ENCODE measurements at regions not wholly inside any gene's neighbourhood (a gene's known extent, or its start where the extent isn't known, plus 50 kb on each side); places are given as distances from the start of the nearest gene placed in this dataset.
A peak's percentile ranks its signal among the peaks of the same experiment; 100 is the strongest.

DNA sequence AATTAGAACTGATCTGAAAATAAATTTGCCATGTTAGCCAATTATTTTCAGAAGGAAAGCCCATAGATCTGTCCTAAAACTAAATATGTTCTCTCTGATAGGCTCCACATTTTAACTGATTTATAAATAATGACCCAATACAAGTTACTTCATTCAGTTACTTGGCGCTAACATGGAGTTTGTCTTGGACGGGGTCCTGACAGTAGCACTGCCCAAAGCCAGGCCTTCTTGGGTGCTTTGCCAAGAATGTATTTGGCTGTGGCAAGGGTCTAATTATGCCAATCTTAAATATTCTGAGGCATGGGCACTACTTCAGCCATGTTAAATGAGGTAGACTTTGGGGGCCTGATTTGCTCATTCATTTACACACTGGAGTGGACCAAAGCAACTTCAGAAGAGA is 135.0 kb upstream of the PKDCC start:
- H3K4me1 Mint-ChIP-seq (ENCODE audit: unreplicated experiment): peaks cover 23% of the 10 kb centered on the region
- no peak for DNase-seq (ENCODE audit: extremely low spot score, unreplicated experiment)
- TF ChIP-seq CTCF (IDR thresholded peaks at IDR 0.05): no peak
- H3K27ac Mint-ChIP-seq (ENCODE audit: unreplicated experiment): no peak overlapping the region
- no peaks in the 10 kb centered on the region for H3K9me3 Mint-ChIP-seq (ENCODE audit: unreplicated experiment)
- H3K27me3 Mint-ChIP-seq (ENCODE audit: unreplicated experiment): no peaks in the 10 kb centered on the region
- H3K36me3 Mint-ChIP-seq (ENCODE audit: unreplicated experiment): no peaks in the 10 kb centered on the region
- H3K4me3 Mint-ChIP-seq (ENCODE audit: unreplicated experiment): no peak overlapping the region

DNA sequence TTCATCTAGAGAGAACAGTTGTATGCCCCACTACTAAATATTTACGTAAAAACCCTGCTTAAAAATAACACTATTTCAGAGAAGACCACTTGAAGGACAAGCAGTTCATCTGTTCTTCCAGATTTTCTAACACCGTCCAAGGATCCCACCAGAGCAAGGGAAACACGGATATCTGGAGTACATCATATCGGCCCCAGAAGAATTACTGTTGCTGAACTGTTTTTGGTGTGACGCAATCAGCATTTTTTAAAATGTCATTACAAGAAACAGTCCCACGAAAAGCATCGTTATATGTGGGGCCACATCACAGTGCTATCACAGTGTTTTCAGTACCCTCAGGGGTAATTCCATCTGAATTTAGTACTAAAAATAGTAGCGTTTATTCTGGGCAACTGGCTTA is 134.5 kb upstream of the PKDCC start:
- Mint-ChIP-seq H3K4me1 (ENCODE audit: unreplicated experiment) (peaks cover 17% of the 10 kb centered on the region), H3K9me3 (ENCODE audit: unreplicated experiment) (no peaks in the 10 kb centered on the region), H3K36me3 (ENCODE audit: unreplicated experiment) (no peaks in the 10 kb centered on the region), H3K27ac (ENCODE audit: unreplicated experiment) (no peak overlapping the region), H3K4me3 (ENCODE audit: unreplicated experiment) (no peak overlapping the region), H3K27me3 (ENCODE audit: unreplicated experiment) (no peaks in the 10 kb centered on the region)
- peak; percentile 2 for DNase-seq (ENCODE audit: extremely low spot score, unreplicated experiment)
- no peak for TF ChIP-seq CTCF (IDR thresholded peaks at IDR 0.05)

DNA sequence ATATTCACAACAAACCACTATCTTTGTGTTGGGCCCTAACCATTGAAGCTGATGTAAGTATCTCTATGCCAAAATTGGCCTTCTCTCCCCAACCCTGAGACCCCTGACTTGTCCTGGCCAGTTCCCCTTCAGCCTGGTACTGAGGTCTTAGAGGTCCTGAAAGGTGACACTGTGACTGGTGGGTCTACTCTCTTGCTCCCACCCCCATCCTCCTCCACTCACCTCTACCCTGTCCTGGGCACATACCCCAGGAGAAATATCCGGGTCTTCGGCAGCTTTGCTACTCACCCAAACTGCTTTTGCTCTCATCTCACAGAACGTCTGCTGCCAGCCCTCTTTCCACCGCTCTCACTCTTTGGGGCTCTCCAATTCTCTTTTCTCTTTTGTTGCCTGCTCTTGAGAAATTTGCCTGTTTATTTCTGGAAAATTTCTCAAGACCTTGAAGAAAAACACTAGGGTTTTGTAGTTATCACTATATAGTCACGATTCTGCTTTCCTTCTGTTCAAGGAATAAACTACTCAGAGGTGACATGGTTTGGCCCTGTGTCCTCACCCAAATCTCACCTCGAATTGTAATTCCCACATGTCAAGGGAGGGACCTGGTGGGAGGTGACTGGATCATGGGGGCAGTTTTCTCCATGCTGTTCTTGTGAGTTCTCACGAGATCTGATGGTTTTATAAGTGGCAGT is 133.8 kb upstream of the PKDCC start:
- DNase-seq (ENCODE audit: extremely low spot score, unreplicated experiment): no peak
- Mint-ChIP-seq H3K4me3 (ENCODE audit: unreplicated experiment) (no peak overlapping the region), H3K4me1 (ENCODE audit: unreplicated experiment) (peaks cover 11% of the 10 kb centered on the region), H3K9me3 (ENCODE audit: unreplicated experiment) (no peaks in the 10 kb centered on the region), H3K36me3 (ENCODE audit: unreplicated experiment) (no peaks in the 10 kb centered on the region), H3K27me3 (ENCODE audit: unreplicated experiment) (no peaks in the 10 kb centered on the region), H3K27ac (ENCODE audit: unreplicated experiment) (no peak overlapping the region)
- no peak for TF ChIP-seq CTCF (IDR thresholded peaks at IDR 0.05)

DNA sequence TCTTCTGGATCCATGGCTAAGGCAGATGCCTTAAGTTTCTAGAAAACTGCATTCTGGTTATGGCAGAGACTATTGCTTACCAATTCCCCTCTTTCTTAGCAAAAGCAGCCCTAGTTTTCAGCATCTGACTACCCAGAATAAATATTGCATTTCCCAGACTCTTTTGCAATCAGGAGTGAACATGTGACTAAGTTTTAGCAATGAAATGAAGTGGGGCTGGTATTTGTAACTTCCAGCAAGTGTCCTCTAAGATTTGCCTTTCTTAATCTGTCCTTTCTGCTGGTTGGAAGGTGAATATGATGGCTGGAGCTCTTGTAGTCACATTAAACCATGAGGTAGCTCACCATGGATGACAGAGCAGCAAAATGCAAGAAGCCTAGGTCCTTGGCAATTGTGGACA is 132.9 kb upstream of the PKDCC start:
- Mint-ChIP-seq H3K36me3 (ENCODE audit: unreplicated experiment) (no peaks in the 10 kb centered on the region), H3K4me3 (ENCODE audit: unreplicated experiment) (no peak overlapping the region), H3K27ac (ENCODE audit: unreplicated experiment) (no peak overlapping the region), H3K27me3 (ENCODE audit: unreplicated experiment) (no peaks in the 10 kb centered on the region), H3K4me1 (ENCODE audit: unreplicated experiment) (peaks cover 2% of the 10 kb centered on the region), H3K9me3 (ENCODE audit: unreplicated experiment) (no peaks in the 10 kb centered on the region)
- TF ChIP-seq CTCF (IDR thresholded peaks at IDR 0.05): no peak
- DNase-seq (ENCODE audit: extremely low spot score, unreplicated experiment): no peak

DNA sequence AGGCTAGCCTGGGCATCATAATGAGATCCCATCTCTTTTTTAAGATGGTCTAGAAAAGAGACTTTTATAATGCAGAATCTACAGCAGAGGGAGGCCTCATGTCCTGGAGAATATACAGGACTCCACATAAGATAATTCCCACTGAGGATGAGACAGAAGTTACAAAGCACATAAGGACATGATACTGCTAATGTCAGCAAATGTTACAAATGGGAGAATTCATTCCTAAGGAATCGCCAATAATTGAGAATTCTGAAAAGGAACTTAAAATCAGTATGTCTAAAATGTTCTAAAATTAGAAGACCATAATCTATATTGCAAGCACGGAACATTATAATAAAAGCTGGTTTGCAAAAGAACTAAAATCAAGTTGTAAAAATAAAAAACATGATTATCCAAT is 131.6 kb upstream of the PKDCC start:
- DNase-seq (ENCODE audit: extremely low spot score, unreplicated experiment): no peak
- H3K4me3 Mint-ChIP-seq (ENCODE audit: unreplicated experiment): no peak overlapping the region
- no peaks in the 10 kb centered on the region for H3K9me3 Mint-ChIP-seq (ENCODE audit: unreplicated experiment)
- no peaks in the 10 kb centered on the region for H3K4me1 Mint-ChIP-seq (ENCODE audit: unreplicated experiment)
- no peaks in the 10 kb centered on the region for H3K27me3 Mint-ChIP-seq (ENCODE audit: unreplicated experiment)
- H3K27ac Mint-ChIP-seq (ENCODE audit: unreplicated experiment): no peak overlapping the region
- H3K36me3 Mint-ChIP-seq (ENCODE audit: unreplicated experiment): no peaks in the 10 kb centered on the region
- no peak for TF ChIP-seq CTCF (IDR thresholded peaks at IDR 0.05)
